ENCODE measurements at regions not wholly inside any gene's neighbourhood (a gene's known extent, or its start where the extent isn't known, plus 50 kb on each side); places are given as distances from the start of the nearest gene placed in this dataset.

DNA sequence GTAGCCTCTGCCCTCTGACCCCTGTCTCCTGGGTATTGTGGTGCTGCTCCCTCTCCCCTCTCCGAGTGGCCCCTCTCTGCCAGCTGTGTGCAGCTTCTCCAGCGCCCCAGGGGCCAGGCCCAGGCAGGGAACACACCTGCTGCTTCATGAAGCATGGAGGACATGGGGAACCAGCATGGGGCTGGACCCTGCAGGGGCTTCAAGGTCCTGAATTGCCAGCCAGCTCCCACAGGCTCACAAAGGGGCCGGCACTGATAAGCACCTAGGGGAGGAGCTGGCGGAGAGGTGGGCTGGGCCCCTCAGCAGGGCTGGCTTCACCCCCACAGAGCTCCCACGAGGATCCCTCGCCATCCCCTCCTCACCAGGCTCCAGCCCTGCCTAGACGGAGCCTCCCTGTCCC is 77.4 kb upstream of the GPC1 start:
- DNase-seq (ENCODE audit: low read depth in 2 of 2), result no peak

DNA sequence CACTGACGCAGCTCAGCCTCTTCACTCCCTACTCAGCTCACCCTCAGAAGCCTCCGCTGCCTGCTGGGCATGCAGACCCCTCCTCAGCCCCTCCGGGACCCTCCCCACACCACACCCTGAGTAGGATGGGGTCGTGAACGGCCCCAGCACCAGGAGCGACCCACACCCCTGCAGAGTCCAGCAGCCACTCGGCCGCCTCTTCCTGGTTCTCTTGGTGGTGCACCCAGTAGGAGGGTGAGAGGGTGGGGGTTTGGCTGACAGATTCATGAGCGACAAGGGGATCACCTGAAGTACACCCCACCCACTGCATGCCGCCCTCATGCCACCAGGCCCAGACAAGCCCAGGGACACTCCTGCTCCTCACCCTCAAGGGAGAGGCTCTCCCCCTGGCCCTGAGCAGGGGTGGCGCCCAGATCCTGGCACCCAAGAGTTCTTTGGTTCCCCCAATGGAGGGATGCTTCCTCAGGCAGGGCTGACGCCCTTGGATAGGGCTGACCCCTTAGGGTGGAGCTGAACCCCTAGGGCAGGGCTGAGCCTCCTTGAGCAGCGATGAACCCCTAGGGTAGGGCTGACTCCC is 76.6 kb upstream of the GPC1 start:
- no peak for DNase-seq (ENCODE audit: low read depth in 2 of 2)

- no peak for DNase-seq (ENCODE audit: low read depth in 2 of 2)
These were observed 75.8 kb upstream of the GPC1 start for GRCh38 chr2:240359695-240360094.

DNA sequence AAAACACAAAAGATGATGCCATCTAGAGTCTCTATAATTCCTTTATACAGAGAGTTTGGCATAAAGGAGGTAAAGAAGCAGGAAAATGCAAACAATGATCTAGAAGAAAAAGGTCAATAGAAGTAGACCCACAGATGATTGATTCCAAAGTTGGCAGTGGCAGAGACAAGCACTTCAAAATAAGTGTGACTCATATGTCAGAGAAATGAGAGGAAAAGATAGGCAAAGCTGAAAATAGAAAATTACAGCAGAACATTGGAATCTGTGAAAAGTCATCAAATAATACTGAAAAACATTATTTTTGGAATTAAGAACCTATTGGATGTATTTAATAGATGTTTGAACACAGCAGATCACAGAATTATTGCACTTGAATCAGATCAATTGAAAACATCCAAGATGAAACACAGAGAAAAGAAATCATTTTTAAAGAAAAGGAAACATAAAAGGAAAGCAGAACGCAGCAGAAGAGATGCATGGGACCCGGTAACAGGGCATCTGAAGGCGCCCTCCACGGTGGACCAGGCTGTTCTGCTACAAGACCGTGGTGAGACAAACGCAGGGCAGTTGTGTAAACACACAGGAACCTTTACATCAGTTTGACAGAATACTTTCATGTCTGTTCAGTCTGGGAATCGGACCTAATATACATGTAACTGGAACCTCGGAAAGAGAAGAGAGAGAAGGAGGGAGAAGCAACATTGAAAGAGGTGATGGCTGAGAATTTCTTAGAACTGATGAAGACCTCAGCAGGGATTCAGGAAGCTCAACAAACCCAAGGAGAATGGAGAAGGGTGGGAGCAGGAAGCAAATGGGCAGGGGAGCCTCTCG is 74.6 kb upstream of the GPC1 start:
- DNase-seq (ENCODE audit: low read depth in 2 of 2), result no peak

DNA sequence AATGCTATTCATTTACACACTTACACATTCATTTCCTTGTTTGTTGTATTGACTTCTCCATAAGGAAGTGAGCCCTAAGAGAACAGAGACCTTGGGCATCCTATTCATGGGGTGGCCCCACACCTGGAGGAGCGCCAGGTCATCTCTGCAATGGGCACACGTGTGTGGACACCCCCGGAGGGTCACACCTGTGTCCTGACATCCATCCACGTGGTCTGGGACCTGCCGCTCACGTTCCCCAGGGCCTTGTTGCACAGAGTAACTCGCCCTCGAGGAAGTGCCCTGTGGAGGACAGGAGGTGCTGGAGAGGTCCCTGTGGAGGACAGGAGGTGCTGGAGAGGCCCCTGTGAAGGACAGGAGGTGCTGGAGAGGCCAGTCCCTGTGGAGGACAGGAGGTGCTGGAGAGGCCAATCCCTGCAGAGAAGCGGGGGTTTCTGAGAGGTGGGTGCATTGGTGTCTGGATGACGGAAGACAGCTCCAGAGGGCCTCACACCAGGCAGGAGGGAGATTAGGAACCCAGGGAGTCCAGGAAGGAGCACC is 73.2 kb upstream of the GPC1 start:
- no peak for DNase-seq (ENCODE audit: low read depth in 2 of 2)

- no peak for DNase-seq (ENCODE audit: low read depth in 2 of 2)
These were observed 72.4 kb upstream of the GPC1 start for GRCh38 chr2:240362826-240363745.

GRCh38 chr2:240363746-240364581 is 71.5 kb upstream of the GPC1 start:
- no peak for DNase-seq (ENCODE audit: low read depth in 2 of 2)

DNA sequence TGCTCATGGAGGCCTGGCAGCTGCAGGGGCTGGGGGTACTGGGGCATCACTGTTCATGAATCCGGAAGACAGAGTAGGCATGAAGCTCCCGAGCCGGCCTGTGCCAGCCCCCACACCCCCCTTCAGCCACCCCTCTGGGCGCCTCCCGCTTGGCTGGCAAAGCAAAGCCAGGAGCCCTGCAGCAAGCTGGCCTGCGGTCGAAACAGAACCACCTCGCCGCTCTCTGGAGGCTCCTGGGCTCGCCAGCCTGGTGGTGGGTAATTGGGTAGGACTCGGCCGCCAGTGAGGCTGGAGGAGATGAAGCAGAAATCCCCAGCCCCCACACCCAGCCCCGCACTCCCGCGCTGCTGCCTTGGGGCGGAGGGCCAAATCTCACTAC is 70.9 kb upstream of the GPC1 start:
- DNase-seq (ENCODE audit: low read depth in 2 of 2), result no peak

GRCh38 chr2:240364961-240365775 is 70.3 kb upstream of the GPC1 start:
- no peak for DNase-seq (ENCODE audit: low read depth in 2 of 2)

DNA sequence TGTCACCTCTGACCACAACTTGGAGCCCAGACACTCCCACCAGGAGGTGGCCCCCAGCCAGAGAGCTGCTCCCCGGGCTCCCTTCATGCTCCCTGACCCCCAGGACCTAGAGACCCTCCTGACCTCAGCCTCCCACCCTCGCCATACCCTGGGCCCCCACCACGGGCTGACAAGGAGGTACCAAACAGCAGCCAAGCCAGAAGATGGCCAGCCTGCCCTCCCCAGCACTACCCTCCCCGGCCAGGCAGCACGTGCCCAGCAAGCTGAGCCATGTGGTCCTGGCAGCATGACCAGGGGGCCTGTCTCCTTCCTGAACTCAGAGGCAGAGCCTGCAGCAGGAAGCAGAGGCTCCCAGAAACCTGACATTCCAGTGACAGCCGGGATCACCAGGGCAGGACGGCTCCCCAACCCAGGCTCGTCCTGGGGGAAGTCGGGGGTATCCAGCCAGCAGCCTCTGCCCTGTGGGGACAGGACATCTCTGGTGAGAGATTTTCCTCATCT is 69.4 kb upstream of the GPC1 start:
- no peak for DNase-seq (ENCODE audit: low read depth in 2 of 2)

- no peak for DNase-seq (ENCODE audit: low read depth in 2 of 2)
These were observed 68.6 kb upstream of the GPC1 start for GRCh38 chr2:240366901-240367300.

DNA sequence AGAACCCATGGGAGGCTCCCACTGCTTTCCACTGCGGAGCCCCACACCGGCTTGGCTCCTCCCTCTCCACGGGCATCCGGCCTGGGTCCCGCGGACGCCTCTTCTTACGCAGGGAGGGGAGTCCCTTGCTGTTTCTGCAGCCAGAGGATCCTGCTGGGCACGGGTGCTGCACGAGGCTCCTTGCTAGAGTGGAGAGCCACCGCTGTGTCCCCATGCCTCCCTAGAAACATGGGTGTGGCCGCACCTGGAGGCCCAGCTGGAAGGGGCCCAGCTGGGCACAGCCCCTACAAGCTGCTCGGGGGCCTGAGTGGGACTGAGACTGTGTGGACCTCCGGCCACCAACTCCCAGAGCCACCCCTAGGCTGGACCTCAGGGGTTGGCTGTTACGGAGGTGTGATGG is 67.7 kb upstream of the GPC1 start:
- no peak for DNase-seq (ENCODE audit: low read depth in 2 of 2)

- no peak for DNase-seq (ENCODE audit: low read depth in 2 of 2)
These were observed 66.6 kb upstream of the GPC1 start for GRCh38 chr2:240368781-240369331.

DNA sequence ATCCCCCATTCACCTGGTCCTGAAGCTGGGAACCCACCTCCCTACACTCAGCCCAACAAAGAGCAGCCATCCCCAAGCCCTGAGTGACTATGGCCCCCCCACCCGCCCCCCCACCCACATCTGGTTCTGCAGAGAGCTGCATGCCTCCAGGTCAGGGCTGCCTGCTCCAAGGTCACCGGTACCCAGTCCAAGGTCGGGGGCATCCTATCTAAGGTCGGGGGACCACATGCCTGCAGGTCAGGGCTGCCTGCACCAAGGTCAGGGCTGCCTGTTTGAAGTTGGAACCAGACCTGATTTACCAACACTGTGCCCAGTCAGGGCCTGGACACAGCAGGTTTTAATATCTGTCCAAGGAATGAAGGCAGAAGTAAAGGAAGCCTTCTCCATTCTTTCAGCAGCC is 66.1 kb upstream of the GPC1 start:
- no peak for DNase-seq (ENCODE audit: low read depth in 2 of 2)

DNA sequence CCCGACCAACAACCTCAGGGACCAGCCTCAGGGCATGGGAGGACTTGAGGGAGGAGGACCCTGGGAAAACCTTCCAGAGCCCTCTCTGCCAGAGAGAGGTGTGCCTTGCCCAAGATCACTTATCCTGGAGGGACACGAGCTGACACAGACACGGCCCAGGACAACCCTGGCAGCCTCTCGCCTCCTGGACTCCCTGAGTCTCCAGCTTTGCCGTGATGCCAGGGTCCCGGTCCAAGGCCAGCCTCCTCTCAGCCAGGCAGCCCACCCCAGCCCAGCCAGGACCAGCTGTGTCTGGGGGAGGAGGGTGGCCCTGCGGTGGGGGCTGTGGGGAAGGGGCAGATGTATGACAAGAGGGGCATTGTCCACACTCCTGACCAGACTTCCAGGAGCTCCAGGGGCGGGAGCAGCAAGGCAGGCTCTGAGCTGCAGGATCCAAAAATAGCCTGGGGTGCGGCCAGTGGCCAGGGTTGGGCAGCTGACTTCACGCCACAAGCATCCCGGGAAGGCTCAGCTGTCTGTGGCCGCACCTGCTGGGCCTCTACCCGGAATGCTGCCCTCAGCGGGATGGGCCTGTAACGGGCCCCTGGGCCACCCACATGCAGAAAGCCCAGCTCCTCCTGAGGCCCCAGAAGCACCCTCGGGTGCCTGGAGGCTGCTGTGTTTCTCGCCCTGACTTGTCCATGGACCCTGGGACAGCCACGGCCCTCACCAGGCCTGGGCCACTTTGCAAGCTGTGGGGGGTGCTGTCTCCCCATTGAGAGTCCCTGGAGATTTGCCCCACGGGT is 65.5 kb upstream of the GPC1 start:
- DNase-seq (ENCODE audit: low read depth in 2 of 2), result no peak

DNA sequence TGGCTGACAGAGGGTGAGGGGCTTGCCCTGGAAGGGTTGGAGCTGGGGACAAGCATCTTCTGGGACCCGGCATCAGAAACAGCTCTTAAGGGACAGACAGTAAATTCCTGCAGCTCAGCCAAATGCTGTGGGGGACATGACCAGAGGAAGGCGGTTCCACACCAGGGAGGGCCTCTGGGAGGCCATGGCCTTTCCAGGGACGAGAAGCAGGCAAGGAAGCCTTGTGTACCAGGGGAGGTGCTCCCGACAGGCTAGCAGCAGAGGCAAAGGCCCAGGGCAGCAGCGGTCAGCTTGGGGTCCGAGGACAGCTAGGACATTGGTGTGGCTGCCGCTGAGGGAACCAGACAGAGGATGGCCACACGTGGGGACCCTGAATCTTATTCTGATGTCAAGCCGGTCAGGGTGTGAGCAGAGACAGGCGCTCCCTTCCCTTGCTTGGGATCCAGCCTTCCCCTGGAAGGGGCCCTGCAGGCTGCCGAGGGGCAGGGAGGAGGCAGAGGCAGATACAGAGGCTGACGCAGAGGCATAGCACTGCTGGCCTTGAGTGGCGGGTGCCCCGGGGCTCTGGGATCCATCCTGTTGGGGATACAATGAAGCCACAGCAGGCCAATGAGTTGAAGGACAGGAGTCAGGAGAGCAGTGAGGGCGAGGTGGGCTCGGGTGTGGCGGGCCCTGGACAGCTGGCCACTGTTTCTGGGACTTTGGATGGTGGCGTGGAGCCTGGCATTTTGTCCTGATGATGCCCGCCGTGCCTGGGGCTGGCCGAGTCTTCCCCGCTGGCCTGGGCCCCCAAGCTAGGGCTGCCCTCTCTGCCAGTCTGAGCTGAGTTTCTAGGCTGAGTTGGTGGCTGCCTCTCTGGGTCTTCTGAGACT is 64.1 kb upstream of the GPC1 start:
- DNase-seq (ENCODE audit: low read depth in 2 of 2), result no peak

DNA sequence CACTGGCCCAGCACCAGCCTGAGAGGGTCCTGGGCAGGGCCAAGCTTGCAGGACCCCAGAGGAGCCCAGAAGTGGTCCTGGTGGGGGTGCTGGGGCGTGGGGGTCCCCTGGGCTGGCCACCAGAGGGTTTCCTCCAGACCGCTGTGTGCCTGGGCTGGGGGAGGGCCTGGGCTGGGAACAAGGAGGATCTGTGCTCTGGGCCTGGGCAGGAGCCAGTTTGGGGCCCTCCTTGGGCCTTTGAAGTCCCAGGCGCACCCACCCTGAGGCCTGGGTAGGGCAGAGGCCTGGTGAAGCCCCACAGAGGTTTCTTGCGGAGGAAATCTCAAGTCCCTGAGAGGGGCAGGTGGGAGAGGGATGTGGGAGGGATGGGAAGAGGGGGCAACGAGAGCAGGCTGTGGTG is 63.4 kb upstream of the GPC1 start:
- DNase-seq (ENCODE audit: low read depth in 2 of 2), result no peak

DNA sequence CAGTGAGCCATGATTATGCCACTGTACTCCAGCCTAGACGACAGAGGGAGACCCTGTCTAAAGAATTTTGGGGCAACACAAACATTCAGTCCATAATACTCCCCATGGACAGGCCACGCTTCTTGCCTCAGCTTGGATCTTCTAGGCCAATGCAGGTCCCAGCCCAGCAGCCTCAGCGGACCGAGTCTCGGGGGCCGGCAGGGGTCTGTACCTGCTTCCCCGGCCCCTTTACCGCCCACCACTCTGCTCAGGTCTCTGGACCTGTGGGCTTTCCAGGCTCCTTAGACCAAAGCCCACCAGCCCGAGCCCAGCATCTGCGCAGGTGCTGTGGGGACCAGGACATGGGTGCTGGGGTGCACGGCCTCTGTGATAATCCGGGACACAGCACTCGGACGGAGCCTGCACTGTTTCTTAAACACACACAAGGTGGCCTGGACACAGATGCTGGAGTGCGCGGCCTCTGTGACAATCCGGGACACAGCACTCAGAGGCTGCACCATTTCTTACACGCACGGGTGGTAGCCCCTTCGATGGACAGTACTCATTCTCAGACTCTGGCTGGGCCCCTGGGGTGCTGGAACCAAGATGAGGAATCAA is 62.1 kb upstream of the GPC1 start:
- DNase-seq (ENCODE audit: low read depth in 2 of 2), result no peak

Measured in stimulated activated CD8-positive, alpha-beta memory T cell treated with anti-CD3 and anti-CD28 coated beads, Interleukin-15, amount 100 ng/mL, for 4 hours (primary cell).